Left ventricle myocardium inferior (tissue), 1 donor: ENCODE measurements at regions not wholly inside any gene's neighbourhood (a gene's known extent, or its start where the extent isn't known, plus 50 kb on each side); places are given as distances from the start of the nearest gene placed in this dataset.

Experiments
- DNase-seq: peaks from one replicate; pipeline ENCODE4 v3.0.0-alpha.2; 2020
- H3K27ac ChIP-seq: fragments of 200-600 bp; replicated peaks from 2 replicates; pipeline ENCODE4 v1.8.0; 2021
- H3K27me3 ChIP-seq: fragments of 200-600 bp; 2 replicates; pipeline ENCODE4 v1.8.0; 2021; ENCODE audit warnings: low read depth
- H3K36me3 ChIP-seq: fragments of 200-600 bp; 2 replicates; pipeline ENCODE4 v1.8.0; 2021
- H3K4me1 ChIP-seq: fragments of 200-600 bp; 2 replicates; pipeline ENCODE4 v1.8.0; 2021
- H3K4me3 ChIP-seq: fragments of 200-600 bp; 2 replicates; pipeline ENCODE4 v1.8.0; 2021; ENCODE audit warnings: mild to moderate bottlenecking, moderate library complexity
- H3K9me3 ChIP-seq: fragments of 200-600 bp; replicated peaks from 2 replicates; pipeline ENCODE4 v1.8.0; 2021
- CTCF ChIP-seq: fragments of 200-600 bp; IDR thresholded peaks from 2 replicates; pipeline ENCODE4 v1.8.0; 2021; ENCODE audit warnings: antibody characterized with exemption, mild to moderate bottlenecking, borderline replicate concordance
- intact Hi-C: fragments of 100-400 bp; cut with micrococcal nuclease; formaldehyde crosslinking; loops from one replicate; pipeline ENCODE4 v1.11.0; 2022
- donor health status: DM: no; HTN: yes; CAD: no; lungs with severe emphysema.

GRCh38 chr3:30418443-30418842 is 188.0 kb upstream of the TGFBR2 start:
- intact Hi-C loops = no loop called here
- Histone ChIP-seq H3K36me3 (no peaks in the 10 kb centered on the region), H3K27me3 (no peaks in the 10 kb centered on the region), H3K9me3 (no peaks in the 10 kb centered on the region), H3K27ac (no peak overlapping the region), H3K4me3 (no peak overlapping the region), H3K4me1 (no peaks in the 10 kb centered on the region)
- TF ChIP-seq CTCF = no peak
- DNase-seq = no peak

GRCh38 chr3:30421266-30421665 is 185.1 kb upstream of the TGFBR2 start:
- no peak for TF ChIP-seq CTCF
- no peaks in the 10 kb centered on the region for H3K36me3 ChIP-seq
- peaks cover 14% of the 10 kb centered on the region for H3K4me1 ChIP-seq
- H3K4me3 ChIP-seq = no peak overlapping the region
- H3K27ac ChIP-seq = no peak overlapping the region
- H3K27me3 ChIP-seq = no peaks in the 10 kb centered on the region
- no peak for DNase-seq
- intact Hi-C loops = no loop called here
- no peaks in the 10 kb centered on the region for H3K9me3 ChIP-seq

- Histone ChIP-seq H3K4me3 (no peak overlapping the region), H3K36me3 (no peaks in the 10 kb centered on the region), H3K4me1 (peaks cover 24% of the 10 kb centered on the region), H3K27ac (peak overlapping the region; percentile 86), H3K9me3 (no peaks in the 10 kb centered on the region), H3K27me3 (no peaks in the 10 kb centered on the region)
- TF ChIP-seq CTCF = no peak
- DNase-seq = peak; percentile 68
- intact Hi-C loops = no loop called here
These were observed 180.0 kb upstream of the TGFBR2 start for GRCh38 chr3:30426293-30426993.

- H3K27me3 ChIP-seq = no peaks in the 10 kb centered on the region
- H3K4me3 ChIP-seq = no peak overlapping the region
- no peak overlapping the region for H3K27ac ChIP-seq
- H3K36me3 ChIP-seq = no peaks in the 10 kb centered on the region
- peaks cover 24% of the 10 kb centered on the region for H3K4me1 ChIP-seq
- intact Hi-C loops = no loop called here
- H3K9me3 ChIP-seq = no peaks in the 10 kb centered on the region
- no peak for DNase-seq
- TF ChIP-seq CTCF = no peak
These were observed 178.2 kb upstream of the TGFBR2 start for GRCh38 chr3:30428251-30428650.

GRCh38 chr3:30435861-30436331 is 170.5 kb upstream of the TGFBR2 start:
- no peak for DNase-seq
- intact Hi-C loops = no loop called here
- H3K36me3 ChIP-seq = no peaks in the 10 kb centered on the region
- no peak for TF ChIP-seq CTCF
- H3K4me1 ChIP-seq = peaks cover 47% of the 10 kb centered on the region
- no peaks in the 10 kb centered on the region for H3K27me3 ChIP-seq
- no peaks in the 10 kb centered on the region for H3K9me3 ChIP-seq
- peak overlapping the region; percentile 32 for H3K4me3 ChIP-seq
- H3K27ac ChIP-seq = peak overlapping the region; percentile 92
